CMK (cell line): ENCODE measurements at regions not wholly inside any gene's neighbourhood (a gene's known extent, or its start where the extent isn't known, plus 50 kb on each side); places are given as distances from the start of the nearest gene placed in this dataset.

Experiments used
- DNase-seq: peaks from one replicate; pipeline ENCODE4 v3.0.0-alpha.2; 2010; ENCODE audit warnings: low read depth

DNA sequence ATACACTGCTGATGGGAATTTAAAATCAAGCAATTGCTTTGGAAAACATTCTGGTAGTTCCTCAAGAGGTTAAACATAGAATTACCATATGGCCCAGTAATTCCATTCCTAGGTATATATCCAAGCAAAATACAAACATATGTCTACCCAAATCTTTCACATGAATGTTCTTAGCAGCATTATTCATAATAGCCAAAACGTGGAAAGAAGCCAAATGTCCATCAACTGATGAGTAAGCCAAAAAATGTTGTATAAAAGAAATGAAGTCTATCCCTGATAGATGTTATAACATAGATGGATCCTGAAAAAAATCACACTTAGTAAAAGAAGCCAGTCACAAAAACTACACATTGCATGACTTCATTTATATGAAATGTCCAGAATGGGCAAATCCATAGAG is 893.0 kb downstream of the SORCS3 start:
- DNase-seq, result no peak

DNA sequence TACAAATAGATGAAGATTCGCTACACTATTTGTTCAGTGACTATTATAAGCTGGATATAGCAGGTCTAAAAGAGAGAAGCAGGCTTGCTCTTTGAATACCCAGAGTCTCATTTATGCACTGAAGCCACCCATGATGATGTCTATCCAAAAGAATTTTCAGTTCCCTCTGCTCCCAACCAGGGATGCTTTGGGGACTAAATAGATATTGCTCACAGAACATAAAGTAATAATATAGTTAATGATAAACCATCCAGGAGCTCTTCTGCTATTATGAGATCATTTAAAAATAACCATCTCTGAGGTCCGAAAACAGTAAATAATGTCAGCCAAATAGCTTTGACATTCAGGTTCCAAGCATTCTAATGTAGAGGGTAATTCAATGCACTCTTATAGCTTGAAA is 875.4 kb downstream of the SORCS3 start:
- no peak for DNase-seq

DNA sequence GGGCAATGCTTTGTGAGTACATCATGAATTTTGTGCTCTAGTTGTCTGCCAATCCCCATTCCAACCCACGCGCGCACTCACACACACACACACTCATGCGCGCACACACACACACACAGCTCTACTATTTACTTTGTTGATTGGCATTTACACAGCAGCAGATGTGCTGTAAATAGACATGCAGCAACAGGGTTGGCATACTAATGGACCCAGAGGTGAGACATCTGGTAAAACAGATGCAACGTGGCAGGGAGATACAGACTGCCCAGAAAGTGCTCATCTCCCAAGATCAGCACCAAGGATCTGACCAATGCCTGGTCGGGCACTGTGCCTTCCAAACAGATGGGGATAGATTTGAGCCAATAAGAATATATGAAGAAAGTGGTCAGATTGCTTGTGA is 873.0 kb downstream of the SORCS3 start:
- no peak for DNase-seq

DNA sequence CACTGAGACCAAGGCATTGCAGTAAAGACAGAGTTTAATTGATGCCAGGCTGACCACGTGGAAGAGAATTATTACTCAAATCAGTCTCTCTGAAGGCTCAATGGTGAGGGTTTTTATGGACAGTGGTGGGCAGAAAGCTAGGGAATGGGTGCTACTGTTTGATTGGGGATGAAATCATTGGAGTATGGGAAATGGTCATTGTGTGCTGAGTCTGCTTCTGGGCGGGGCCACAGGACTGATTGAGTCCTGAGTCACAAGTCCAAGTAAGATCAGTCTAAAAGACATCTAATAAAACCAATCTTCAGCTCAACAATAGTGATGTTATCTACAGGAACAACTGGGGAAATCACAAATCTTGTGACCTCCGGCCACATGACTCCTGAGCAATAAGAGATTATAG is 868.4 kb downstream of the SORCS3 start:
- no peak for DNase-seq

DNA sequence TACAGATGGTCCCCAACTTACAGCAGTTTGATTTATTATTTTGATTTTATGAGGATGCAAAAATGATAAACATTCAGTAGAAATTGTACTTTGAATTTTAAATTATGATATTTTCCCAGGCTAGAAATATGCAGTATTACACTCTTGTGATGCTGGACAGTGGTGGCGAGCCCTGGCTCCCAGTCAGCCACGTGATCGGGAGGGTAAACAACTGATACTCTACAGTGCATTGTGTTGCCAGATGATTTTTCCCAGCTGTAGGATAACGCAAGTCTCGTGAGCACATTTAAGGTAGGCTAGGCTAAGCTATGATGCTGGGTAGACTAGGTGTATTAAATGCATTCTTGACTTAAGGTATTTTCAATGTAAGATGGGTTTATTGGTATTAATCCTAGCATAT is 865.2 kb downstream of the SORCS3 start:
- DNase-seq, result no peak

DNA sequence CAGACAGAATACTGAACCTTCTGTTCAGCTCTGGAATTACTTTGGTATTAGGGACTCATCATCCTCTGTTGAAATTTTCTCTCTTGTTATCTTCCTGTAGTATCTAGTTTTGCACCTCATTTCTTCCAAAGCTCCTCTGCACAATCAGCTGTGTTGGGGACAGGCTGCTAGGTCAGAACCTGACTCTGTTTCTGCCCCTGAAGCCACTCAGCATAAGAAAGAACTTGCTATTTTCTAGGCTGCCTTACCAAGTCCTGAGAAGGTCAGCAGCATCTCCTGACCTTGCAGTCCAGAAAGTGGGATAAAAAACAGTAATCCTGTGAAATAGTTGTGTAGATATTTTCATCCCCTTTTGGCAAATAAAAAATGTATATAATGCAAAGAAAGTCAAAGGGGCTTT is 862.6 kb downstream of the SORCS3 start:
- DNase-seq, result no peak

DNA sequence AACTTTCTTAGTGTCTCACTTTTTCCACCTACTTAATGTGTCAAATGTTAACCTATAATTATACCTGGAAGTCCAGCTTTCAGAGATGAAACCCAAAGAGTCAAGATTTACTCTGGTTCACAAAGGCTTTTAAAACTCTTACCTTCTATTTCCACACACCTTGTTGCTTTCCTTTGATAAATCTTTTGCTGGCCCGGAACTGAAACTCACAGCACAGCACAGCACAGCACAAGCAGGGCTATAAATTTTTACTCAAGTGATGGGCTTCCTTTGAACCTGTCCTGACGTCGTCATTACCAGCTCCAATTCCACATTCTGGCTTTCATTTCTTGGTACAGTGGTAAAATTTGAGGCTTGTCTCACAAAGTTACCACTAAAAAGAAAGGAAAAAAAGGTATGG is 861.0 kb downstream of the SORCS3 start:
- DNase-seq, result no peak

DNA sequence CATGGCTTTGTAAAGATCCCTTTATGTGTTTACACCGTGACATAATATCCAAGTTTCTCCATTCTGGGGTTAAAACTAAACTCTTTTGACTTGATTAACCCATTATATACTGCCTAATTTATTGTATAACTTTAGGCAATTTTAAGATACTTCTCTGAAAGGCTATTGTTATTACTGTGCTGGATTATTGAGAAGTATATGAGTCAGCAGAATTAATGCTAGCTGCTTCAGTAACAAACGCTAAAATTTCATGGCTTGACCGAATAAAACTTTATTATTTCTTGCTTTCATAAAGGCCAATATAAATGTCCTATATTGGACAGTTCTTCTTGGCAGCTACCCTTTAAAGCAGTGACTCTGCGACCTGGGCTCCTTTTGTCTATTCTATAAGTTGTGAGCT is 853.9 kb downstream of the SORCS3 start:
- no peak for DNase-seq

DNA sequence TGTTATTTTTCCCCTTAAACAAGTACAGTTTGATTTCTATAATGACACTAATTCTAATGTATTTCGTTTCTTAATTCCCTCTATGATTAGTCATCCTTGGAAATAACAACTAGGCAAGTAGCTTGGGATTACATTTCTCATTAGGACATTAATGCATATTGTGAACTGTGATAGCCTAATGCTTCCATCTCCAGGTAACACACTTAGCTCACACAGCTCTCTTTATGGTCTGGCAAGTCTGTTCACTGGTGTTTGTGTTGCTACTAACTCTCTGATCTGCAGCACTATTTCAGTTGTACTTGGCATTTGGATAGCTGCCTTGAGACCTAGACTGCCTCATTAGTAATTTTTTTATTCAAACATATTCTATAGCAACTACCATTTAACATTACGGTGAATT is 853.2 kb downstream of the SORCS3 start:
- no peak for DNase-seq

DNA sequence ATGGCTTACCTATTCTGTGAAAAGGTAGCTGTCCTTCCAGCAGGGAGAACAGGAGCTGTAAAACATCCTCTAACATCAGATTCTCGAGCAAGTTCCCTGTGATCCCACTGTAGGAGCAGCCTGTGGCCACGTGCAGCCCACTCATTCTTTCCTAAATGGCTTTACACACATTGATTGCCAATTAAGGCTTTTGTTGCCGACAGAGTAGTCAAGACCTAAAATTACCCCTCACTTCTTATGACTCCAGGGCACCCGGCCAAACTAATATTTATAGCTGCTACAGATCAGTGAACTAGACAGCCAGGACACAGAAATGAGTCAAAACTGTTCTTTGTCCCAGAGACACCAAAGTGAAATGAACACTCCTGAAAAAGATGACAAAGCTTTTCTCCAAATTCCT is 832.1 kb downstream of the SORCS3 start:
- DNase-seq, result no peak

DNA sequence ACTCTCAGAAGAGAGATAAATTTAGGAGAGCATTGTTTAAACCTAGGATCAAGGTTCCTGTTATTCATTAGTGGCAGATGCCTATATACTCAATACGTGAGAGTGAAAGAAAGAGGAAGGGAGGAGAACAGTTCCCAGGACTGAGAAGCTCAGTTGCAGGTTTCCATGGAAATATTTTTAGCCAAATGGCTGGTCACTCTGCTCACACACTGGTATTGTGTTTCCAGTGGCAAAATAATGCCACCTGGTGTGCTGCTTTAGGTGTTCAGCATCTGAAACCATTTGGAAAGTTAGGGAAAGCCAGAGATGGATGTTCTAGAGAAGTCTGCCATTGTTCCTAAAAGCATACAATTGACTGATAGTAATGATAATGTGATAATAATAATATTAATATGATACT is 827.7 kb downstream of the SORCS3 start:
- DNase-seq, result no peak

DNA sequence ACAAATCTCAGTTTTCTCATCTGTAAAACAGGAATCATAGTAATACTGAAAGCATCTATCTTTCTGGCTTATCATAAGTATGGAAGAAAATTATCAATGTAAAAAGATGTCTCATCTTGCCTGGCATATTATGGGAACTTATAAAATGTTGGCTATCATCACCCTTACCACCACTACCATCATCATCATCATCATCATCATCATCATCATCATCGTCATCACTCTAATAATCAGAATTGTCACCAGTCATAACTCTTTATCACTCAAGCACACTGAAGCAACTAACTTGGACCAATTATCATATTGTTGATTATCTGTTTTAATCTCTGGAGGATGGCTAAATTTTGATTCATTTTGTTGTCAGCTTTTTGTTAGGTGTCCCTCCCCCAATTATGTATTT is 825.4 kb downstream of the SORCS3 start:
- DNase-seq, result no peak

DNA sequence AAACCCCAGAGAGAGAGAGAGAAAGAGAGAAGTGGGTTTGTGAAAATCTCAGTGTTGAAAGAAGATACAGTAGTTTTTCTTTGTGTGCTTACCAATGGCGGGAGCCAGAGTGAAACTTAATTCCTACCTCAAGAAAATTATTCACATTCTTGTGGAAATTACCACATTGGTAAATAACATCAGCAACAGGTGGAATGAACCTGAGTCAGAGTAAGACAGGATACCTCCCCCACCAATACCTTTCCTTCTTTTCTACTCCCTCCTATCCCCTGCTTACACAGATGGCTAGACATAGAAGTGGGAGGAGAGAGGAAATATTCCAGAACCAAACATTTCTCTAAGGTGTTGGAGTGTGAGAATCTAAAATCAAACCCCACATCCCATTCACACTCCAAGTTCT is 793.9 kb downstream of the SORCS3 start:
- DNase-seq, result no peak

DNA sequence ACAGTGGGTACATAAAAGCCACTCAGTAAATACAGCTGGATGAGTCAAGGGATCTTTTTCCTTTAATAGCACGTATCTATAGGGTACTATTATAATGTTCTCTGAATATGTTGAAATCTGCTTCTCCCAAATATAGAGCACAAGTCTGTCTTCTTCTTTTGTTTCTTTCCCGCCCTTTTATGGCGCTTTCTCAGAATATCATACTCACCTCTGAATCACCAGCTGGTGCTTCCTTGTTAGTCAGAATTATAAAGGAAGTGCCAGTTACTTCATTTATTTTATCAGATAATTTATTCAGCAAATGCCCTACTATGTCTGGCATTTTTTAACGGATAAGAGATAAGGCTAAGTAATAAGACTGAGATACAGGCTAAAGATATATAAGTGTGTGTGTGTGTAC is 772.9 kb downstream of the SORCS3 start:
- no peak for DNase-seq

DNA sequence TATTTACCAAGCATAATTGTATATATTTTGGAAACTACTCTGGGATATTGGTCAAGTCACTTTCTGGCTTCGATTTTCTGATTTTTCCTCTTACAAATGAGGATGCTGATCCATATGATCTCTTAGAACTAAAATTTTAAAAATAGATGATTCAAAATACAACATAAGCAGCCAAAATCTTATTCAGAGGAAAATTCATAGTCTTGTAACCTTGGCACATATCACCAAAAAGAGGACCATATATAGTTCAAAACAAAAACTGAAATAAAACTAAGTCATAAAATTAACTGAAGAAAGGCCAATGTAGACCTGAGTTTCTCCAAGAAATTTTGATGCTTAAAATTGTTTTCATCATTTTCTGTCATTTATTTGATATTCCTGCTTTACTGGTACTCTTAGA is 768.3 kb downstream of the SORCS3 start:
- DNase-seq, result no peak

DNA sequence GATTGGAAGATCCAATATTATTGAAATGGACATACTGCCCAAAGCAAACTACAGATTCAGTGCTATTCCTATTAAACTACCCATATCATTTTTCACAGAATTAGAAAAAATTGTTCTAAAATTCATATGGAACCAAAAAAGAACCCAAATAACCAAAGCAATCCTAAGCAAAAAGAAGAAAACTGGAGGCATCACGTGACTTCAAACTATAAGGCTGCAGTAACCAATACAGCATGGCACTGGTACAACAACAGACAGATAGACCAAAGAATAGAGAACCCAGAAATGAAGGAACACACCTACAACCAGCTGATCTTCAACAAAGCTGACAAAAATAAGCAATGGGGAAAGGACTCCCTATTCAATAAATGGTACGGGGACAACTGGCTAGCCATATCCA is 765.4 kb downstream of the SORCS3 start:
- DNase-seq, result no peak

DNA sequence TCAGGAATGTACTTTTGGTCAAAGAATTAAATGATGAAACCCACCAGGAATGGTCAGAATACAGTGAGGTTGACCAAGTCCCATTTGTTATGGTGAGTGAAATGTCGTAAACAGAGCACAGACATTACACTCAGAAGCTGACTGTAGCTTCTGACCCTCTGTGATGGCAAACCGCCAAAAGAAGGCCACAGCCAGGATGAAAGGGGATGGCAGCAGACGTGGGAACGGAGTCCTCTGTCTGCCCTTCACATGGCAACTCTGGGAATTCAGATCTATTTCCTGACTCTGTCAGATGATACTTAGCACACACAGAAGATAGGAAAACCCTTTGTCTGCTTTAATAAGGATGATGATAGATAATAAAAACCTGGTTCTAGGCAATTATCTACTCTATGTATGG is 757.1 kb downstream of the SORCS3 start:
- DNase-seq, result no peak

DNA sequence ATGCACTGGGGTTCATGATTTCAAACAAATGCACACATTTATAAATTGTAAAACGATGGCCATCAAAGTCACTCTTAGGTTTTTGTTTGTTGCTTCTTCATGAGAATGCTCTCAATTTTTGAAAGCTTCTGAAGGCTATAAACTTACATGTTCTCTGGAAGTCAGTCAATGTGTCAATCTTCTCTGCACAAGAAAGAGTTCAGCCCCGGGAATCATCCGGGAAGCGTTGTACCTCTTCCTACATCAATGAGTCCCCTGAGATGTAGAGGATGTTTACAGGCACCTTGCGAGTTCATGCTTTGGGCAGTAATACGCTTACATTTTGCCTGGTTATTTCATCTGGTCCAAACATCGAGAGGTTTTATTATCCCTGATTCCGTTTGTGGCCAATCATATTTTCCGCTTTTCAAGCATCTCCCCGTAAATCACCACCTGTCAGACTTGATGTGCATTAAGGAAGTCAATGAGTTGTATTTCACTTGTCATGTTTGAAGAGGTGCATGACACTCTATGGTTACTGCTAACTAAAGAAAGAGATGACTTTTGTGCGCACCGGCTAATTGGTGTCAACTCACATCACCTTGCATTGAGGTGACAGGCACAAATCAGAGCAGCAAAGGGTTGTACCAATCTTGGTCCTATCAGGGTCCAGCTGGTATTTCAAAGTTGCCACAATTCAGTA is 750.7 kb downstream of the SORCS3 start:
- no peak for DNase-seq

DNA sequence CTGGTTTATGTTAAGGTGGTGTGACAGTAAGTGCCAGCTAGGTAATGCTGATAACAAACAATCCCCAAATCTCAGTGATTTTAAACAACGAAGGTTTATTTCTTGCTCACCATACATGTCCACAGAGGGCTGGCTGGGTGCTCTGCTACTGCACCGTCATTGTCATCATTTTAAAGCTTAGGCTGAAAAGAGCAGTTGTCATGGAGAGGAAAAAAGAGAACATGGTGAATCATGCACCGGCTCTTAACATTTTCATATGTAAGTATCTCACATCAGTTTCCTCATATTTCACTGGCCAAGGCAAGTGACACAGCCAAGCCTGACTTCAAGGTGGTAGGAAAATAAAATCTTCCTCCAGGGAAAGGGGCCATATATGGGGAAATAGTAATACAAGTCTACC is 746.9 kb downstream of the SORCS3 start:
- no peak for DNase-seq

DNA sequence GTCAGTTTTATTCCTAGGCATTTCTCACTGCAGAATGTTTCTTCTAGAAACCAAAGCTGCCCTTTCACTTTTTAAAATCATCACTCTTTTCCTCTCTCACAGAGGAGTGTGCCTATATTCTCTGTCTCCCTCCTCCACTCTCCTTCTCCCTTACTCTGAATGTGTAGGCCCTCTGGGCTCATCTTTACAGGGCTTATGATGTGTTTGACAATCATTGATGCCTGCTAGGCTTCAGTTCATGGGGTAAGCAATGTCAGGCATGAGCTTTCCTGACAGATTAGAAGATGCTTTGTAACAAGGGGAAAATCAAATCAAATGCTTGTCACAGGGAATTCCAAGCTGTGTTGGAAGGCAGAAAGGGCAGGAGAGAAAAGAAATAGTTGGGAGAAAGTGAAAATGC is 742.9 kb downstream of the SORCS3 start:
- no peak for DNase-seq

DNA sequence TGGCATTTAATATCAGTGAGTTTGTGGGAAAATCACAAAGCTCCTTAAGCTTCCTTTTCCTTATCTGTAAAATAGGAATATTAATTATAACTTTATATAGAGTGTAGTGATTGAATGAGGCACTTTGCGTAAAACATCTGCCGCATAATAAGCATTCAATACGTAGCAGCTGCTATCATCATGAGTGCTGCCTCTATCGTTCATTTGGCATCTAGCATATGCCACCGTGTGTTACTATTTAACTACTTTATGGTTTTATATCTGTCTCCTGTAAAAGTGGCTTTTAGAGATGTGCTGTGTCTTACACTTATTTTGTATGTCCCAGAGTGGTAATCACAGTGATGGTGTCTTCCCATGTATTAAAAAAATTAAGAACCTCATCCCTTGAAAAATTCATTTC is 729.6 kb downstream of the SORCS3 start:
- no peak for DNase-seq

DNA sequence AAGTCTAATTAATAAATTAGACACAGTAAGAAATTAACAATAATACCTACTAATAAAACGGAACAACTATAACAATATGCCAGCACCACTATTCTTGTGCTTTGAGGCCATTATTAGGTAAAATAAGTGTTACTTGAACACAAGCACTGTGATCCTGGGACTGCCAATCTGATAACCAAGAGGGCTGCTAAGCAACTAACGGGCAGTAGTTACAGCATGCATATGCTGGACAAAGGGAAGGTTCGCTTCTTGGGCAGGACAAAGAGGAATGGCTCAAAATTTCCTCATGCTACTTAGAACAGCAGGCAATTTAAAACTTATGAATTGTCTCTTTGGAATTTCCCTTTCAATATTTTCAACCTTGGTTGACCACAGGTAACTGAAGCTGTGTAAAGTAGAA is 718.6 kb downstream of the SORCS3 start:
- DNase-seq, result no peak

DNA sequence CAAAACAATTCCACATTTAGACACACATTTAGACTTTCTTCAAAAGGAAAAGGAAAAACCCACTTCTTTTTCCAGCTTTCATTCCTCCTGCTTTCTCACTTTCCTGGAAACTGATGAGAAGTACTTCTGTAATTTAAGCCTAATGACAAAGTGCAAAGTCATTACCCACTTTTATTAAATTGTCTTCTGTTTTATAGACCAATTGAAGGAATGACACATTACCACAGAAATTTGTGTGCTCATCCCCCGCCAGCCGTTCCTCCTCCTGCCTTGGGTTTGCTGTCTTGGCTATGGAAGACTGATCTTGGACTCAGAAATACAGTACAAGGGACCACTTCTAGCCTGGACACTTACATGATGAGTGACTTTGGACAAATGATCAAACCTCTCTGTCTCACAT is 717.8 kb downstream of the SORCS3 start:
- DNase-seq, result no peak

DNA sequence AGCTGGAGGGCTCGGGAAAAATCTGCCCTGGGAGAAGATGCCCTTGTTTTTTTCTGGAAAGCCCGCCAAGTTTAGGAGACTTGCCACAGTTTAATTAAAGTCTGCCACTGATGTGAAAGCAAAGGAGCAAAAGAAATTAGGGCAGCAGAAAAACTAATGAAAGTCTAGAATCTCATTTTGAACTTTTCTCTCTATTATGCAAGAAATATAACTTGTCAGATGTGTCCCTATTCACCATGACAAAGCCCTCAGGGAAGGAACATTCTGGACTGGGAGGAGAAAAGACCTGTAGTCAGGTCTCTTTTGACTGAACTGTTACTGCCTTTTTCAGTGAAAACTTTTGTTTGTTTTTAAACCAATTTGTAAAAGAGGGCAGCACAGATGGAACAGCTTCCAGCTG is 715.5 kb downstream of the SORCS3 start:
- DNase-seq, result no peak

DNA sequence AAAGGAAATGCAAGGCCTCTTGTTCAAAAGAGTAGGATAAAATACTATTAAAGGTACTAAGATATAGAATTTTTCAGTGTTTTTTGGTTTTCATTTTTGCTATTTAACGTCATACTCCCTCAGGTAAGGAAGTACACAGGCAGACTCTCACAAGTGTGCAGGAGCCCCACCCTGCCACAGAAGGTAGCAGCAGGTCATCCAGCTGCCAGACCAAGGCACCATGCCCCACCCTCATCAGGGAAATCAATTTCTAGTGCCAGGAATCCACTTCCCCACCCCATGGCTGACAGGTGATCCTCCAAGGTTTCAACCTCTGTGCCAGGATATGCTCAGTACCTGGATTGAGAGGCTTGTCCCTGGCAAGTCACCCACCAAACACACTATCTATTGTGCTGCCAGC is 712.9 kb downstream of the SORCS3 start:
- DNase-seq, result no peak
